SK-MEL-5 (cell line): ENCODE measurements at regions not wholly inside any gene's neighbourhood (a gene's known extent, or its start where the extent isn't known, plus 50 kb on each side); places are given as distances from the start of the nearest gene placed in this dataset.

Source experiments
- DNase-seq: peaks from one replicate; pipeline ENCODE4 v3.0.0-alpha.2; 2016; ENCODE audit warnings: low read depth, low spot score
- in situ Hi-C: cut with HindIII; loops from 2 replicates; pipeline ENCODE4 v1.10.0; 2016; ENCODE audit warnings: low sequenced_read_pairs, high pct_unique_total_duplicates, low pct_unique_long_range_greater_than_20kb

- in situ Hi-C loops, result no loop called here
- peak; percentile 3 for DNase-seq
Measured at GRCh38 chr4:114728426-114728825, 129.8 kb downstream of the UGT8 start.

GRCh38 chr4:114729068-114729738 lies 130.6 kb downstream of the UGT8 start:
- no peak for DNase-seq
- in situ Hi-C loops, result no loop called here

- DNase-seq, result no peak
- in situ Hi-C loops, result no loop called here
Measured at GRCh38 chr4:114734594-114734993, 136.0 kb downstream of the UGT8 start.

- in situ Hi-C loops, result no loop called here
- no peak for DNase-seq
Measured at GRCh38 chr4:114752391-114753165, 154.0 kb downstream of the UGT8 start.

- no peak for DNase-seq
- in situ Hi-C loops, result no loop called here
Measured at GRCh38 chr4:114754616-114755015, 156.0 kb downstream of the UGT8 start.

- in situ Hi-C loops, result no loop called here
- no peak for DNase-seq
Measured at GRCh38 chr4:114758066-114758465, 159.5 kb downstream of the UGT8 start.

GRCh38 chr4:114768501-114768900 lies 169.9 kb downstream of the UGT8 start:
- DNase-seq, result no peak
- in situ Hi-C loops, result no loop called here

GRCh38 chr4:114770624-114771023 lies 172.0 kb downstream of the UGT8 start:
- no peak for DNase-seq
- in situ Hi-C loops, result no loop called here

GRCh38 chr4:114773339-114773738 lies 174.7 kb downstream of the UGT8 start:
- in situ Hi-C loops, result no loop called here

More at GRCh38 chr4:114773339-114773738, 174.7 kb downstream of the UGT8 start:
- no peak for DNase-seq
